Omental fat pad (tissue), 3 donors: ENCODE measurements at regions not wholly inside any gene's neighbourhood (a gene's known extent, or its start where the extent isn't known, plus 50 kb on each side); places are given as distances from the start of the nearest gene placed in this dataset.

Experiments
- ATAC-seq: fragments of 150-250 bp; one replicate; pipeline ENCODE4 v1.9.1; 2016; ENCODE audit warnings: mild to moderate bottlenecking, moderate library complexity; ENCODE audit not compliant: low FRiP score
- DNase-seq: peaks from one replicate; pipeline ENCODE4 v3.0.0-alpha.2; 2019; ENCODE audit warnings: low spot score
- CTCF ChIP-seq, 3 donors: fragments of 450-650 bp; IDR thresholded peaks; one replicate each; pipeline ENCODE4 v1.5.1; 2016 to 2017; ENCODE audit warnings: antibody characterized with exemption in 3 of 3, mild to moderate bottlenecking in 3 of 3, moderate library complexity in 2 of 3

- no peak for TF ChIP-seq CTCF (IDR thresholded peaks at IDR 0.05)
- ATAC-seq (no peak), DNase-seq (no peak)
Measured at GRCh38 chr2:173782681-173783080, 182.5 kb downstream of the SP3 start.

DNA sequence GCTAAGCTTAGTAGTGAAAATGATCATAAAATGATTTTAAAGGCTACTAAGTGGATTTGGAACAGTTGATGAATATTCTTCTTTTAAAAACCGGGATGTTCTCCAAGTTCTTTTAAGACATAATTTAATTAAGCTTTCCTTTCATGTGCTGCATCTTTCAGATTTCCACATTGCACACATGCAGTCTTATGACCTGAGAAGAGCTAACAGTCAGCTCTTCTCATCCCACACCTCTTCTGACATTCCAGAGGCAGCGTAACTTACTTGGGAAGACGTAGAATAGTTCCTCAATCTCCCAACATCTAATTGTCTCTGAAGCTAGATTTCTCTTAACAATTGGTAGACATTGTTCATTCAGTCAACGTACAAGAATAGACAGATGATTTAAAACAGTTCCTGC lies 181.8 kb downstream of the SP3 start:
- no peak for ATAC-seq
- TF ChIP-seq CTCF (IDR thresholded peaks at IDR 0.05) = no peak
- no peak for DNase-seq

DNA sequence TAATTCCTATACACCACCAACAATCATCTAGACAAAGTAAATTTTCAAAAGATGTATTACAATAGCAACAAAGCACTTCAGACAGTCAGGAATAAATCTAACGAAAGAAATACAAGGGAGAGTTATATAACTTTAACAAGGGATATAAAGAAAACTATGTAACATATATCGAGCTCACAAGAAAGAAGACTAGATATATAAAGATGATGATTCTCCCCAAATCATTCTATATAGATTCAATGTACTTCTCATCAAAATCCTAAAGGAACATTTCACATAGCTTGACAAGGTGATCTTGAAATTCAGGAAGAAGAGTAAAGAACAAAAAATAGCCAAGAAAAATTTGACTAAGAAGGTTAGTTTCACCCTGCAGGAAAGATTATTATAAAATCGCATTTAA lies 179.4 kb downstream of the SP3 start:
- TF ChIP-seq CTCF (IDR thresholded peaks at IDR 0.05) = no peak
- ATAC-seq (no peak), DNase-seq (no peak)

DNA sequence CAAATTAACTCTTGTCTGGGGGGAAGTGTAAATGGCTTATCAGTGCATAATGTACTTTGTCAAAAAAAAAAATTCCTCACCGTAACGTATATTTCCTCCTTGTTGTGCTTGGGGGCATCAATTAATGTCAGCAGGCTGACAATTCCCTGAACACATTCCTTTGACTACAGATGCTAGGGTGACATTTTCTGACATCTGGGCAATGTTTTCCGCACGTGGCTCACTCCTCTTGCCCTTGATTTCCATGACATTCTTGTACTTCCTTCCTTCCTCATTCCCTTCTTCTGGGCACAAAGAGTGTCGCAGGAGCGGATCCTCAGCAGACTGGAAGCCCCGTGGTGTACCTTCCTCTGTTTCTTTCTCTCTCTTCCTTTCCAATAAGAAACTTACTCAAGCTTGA lies 173.7 kb downstream of the SP3 start:
- no peak for TF ChIP-seq CTCF (IDR thresholded peaks at IDR 0.05)
- no peak for ATAC-seq
- no peak for DNase-seq

DNA sequence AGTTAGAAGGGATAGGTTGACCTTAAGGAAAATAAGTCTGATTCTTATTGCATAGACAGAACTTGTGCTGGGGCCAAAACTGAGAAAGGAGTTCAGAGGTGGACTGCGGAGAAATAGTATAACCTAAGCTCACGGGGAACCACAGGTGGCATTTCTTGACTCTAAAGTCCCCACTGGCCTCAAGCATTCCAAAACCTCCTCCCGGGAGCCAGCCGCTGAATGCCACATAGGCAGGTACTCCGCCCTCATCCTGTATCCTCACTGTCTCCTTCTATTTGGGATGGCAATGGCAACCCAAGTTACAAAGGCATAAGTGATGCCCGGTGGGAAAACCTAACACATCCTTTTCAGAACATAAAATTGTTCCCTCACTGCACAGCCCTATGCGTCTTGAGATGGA lies 173.0 kb downstream of the SP3 start:
- no peak for ATAC-seq
- no peak for DNase-seq
- no peak for TF ChIP-seq CTCF (IDR thresholded peaks at IDR 0.05)

GRCh38 chr2:173792741-173793140 lies 172.4 kb downstream of the SP3 start:
- DNase-seq (no peak), ATAC-seq (no peak)
- TF ChIP-seq CTCF (IDR thresholded peaks at IDR 0.05) = no peak

DNA sequence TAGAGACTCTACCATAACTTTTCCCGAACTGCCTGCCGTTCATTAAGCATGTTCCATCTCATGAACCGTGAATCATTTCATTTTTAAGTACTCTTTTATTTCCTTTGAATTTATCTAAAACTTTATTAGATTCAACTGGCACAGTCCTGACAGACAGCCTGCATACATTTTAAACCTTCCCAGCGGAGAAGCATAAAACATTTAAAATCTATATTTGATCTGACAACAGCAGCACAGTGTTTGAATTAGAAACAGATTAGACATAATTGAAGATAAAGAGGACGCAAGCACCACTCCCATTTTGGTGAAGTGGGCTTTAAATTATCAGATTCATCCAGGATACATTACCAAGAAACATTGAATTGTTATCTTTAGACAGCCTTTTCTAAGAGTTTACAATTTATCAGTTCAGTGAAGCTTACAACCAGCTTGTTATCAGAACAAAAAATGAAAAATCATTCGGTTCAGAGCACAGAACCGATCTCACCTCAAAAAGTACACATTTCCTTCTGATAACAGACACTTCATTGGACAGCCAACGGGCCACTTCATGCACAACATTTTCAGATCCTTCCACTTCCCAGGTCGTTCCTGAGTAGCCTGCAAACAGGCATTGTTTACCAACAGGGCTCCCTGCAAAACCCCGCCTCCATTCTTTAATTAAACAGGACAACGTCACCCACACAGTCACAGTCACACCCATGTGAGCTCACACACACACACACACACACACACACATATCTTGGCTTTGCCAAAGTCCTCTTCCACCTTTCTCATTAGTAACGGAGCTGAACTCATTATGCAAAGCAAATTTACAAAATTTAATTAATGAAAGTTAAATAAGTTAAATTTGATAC lies 171.2 kb downstream of the SP3 start:
- no peak for DNase-seq
- no peak for TF ChIP-seq CTCF (IDR thresholded peaks at IDR 0.05)
- ATAC-seq = no peak
